SK-N-SH (cell line): ENCODE measurements at regions not wholly inside any gene's neighbourhood (a gene's known extent, or its start where the extent isn't known, plus 50 kb on each side); places are given as distances from the start of the nearest gene placed in this dataset.

Experiments used
- CHD2 ChIP-seq: fragments of 150-350 bp; IDR thresholded peaks from 2 replicates; pipeline ENCODE4 v1.6.1; 2018; ENCODE audit warnings: low read length; ENCODE audit not compliant: partially characterized antibody
- CTCF ChIP-seq: fragments of 200-600 bp; sonication (generic); IDR thresholded peaks from 2 replicates; pipeline ENCODE4 v1.6.1; 2017; ENCODE audit warnings: antibody characterized with exemption, mild to moderate bottlenecking, moderate library complexity
- EP300 ChIP-seq, 2 experiments: IDR thresholded peaks; 2 replicates each; pipeline versions ENCODE4 v1.4.0 to v1.6.1; 2012; ENCODE audit warnings: borderline replicate concordance in 1 of 2, low read depth in 1 of 2, low read length in 1 of 2
- GATA2 ChIP-seq: sonication (generic); formaldehyde crosslinking; IDR thresholded peaks from 2 replicates; pipeline ENCODE4 v1.5.0; 2020; ENCODE audit warnings: mild to moderate bottlenecking, missing genetic modification reagents
- POLR2AphosphoS5 ChIP-seq: IDR thresholded peaks from 2 replicates; pipeline ENCODE4 v1.6.1; 2012; ENCODE audit warnings: low read depth, low read length
- RAD21 ChIP-seq: IDR thresholded peaks from 2 replicates; pipeline ENCODE4 v1.6.1; 2012; ENCODE audit warnings: mild to moderate bottlenecking, low read length
- RCOR1 ChIP-seq: fragments of 150-350 bp; IDR thresholded peaks from 2 replicates; pipeline ENCODE4 v1.6.1; 2017; ENCODE audit warnings: antibody characterized with exemption, low read length
- REST ChIP-seq: IDR thresholded peaks from 2 replicates; pipeline ENCODE4 v1.6.1; 2012; ENCODE audit warnings: mild to moderate bottlenecking, low read depth, low read length, moderate library complexity
- YY1 ChIP-seq: IDR thresholded peaks from 2 replicates; pipeline ENCODE4 v1.4.0; 2012; ENCODE audit warnings: low read depth, mild to moderate bottlenecking
- TF ChIP-seq, protein P1 (sequence below): fragments of 150-350 bp; IDR thresholded peaks from 2 replicates; pipeline ENCODE4 v1.6.1; 2017; ENCODE audit warnings: antibody characterized with exemption, low read length, low read depth, borderline replicate concordance
- TF ChIP-seq, protein P2 (sequence below): IDR thresholded peaks from 2 replicates; pipeline ENCODE4; 2012

- no peak for TF ChIP-seq CTCF
- TF ChIP-seq POLR2AphosphoS5, result no peak
- TF ChIP-seq RAD21, result no peak
- no peak for TF ChIP-seq RCOR1
- TF ChIP-seq, protein P1, sequence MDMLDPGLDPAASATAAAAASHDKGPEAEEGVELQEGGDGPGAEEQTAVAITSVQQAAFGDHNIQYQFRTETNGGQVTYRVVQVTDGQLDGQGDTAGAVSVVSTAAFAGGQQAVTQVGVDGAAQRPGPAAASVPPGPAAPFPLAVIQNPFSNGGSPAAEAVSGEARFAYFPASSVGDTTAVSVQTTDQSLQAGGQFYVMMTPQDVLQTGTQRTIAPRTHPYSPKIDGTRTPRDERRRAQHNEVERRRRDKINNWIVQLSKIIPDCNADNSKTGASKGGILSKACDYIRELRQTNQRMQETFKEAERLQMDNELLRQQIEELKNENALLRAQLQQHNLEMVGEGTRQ, result no peak
- TF ChIP-seq CHD2, result no peak
- TF ChIP-seq EP300 (IDR thresholded peaks at IDR 0.05; ENCODE audit: borderline replicate concordance in 1 of 2, low read depth in 1 of 2, low read length in 1 of 2), result no peak
- no peak for TF ChIP-seq REST
- TF ChIP-seq, protein P2, sequence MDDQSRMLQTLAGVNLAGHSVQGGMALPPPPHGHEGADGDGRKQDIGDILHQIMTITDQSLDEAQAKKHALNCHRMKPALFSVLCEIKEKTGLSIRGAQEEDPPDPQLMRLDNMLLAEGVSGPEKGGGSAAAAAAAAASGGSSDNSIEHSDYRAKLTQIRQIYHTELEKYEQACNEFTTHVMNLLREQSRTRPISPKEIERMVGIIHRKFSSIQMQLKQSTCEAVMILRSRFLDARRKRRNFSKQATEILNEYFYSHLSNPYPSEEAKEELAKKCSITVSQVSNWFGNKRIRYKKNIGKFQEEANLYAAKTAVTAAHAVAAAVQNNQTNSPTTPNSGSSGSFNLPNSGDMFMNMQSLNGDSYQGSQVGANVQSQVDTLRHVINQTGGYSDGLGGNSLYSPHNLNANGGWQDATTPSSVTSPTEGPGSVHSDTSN, result no peak
- TF ChIP-seq GATA2 (CRISPR knock-in tag), result no peak
- no peak for TF ChIP-seq YY1
These were observed 115.1 kb upstream of the SOX4 start for GRCh38 chr6:21478411-21478810.
